Hypothalamus (tissue), 51 donors: ENCODE measurements at regions not wholly inside any gene's neighbourhood (a gene's known extent, or its start where the extent isn't known, plus 50 kb on each side); places are given as distances from the start of the nearest gene placed in this dataset.

Experiments used
- DNase-seq, 51 donors: peaks; one replicate each; lab custom pipeline; 2025; lab: John Stamatoyannopoulos, UW

DNA sequence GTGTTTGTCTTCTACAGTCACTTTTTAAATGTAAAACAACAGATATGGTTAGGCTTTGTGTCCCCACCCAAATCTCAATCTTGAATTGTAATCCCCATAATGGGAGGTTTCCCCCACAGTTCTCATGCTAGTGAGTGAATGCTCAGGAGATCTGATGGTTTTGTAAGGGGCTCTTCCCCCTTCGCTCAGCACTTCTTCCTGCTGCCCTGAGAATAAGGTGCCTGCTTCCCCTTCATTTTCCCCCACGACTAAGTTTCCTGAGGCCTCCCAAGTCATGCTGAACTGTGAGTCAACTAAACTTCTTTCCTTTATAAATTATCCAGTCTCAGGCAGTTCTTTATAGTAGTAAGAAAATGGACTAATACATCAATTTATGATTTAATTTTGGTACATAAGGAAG lies 118.0 kb upstream of the SNTG2 start:
- DNase-seq, result no peak

DNA sequence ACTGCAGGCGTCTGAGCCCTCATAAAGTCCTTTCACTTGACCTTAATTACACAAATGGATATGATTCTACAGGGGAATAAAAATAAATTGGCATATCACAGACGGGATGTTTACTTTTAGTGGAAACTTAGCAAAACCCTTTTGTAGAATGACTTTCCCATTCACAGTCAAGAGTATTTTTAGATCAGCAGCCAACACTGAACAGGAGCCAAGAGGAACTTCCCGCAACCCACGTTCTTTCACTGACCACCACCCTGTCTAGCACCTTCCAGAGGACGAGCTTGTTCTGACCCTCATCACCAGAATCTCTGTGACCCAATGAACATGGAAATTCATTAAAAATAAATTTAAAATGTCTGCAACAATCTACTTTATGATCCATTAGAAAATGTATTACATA lies 119.0 kb upstream of the SNTG2 start:
- DNase-seq, result no peak

DNA sequence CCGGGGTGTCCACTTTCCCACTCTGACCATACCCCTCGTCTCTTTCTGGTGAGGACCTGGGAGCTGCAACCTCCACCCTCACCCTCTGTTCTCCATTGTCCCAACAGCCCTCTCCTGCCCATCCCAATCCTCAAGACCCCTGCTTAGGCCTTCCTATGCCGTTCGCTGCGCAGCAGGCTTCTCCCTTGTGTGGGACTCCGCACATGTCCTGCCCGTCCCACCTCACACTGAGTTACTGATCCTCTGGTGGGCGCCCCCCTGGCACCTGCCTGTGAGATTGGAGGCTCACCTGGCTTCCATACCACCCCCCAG lies 119.5 kb upstream of the SNTG2 start:
- DNase-seq, result no peak

DNA sequence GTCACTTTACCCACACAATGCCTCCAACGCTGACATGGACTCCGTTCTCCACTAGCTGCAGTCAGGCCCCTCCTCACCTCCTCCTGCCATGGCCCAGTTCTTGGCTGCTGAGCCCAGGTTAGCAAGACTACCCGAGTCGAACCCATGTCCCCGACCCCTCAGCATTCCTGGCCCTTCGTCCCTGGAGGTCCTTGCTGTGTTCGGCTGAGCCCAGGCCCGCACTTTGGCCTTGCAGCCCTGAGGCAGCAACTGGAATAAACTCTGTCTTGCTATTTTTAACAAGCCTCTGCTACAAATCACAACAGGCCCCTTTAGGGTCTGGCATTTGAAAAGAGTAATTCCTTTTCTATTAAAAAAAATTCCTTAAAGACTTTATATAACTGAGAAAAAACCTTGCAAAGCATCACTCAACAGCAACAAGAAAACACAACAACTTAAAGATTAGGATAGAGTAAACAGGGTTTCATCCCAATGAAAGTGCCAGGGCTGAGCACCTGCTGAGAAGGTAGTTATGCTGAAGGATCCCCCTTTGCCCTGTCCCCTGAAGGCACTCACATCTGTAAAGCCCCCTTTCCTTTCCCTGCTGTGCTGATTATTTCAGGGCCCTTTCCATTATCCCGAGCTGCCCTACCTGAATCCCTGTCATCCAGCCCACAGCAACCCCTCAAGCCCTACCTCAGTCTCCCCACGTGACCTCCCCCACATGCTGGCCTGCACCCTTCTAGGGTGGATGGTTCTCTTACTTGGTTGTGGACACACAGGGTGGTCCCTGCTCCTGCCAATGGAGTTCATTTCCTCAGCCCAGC lies 120.0 kb upstream of the SNTG2 start:
- DNase-seq, result no peak

DNA sequence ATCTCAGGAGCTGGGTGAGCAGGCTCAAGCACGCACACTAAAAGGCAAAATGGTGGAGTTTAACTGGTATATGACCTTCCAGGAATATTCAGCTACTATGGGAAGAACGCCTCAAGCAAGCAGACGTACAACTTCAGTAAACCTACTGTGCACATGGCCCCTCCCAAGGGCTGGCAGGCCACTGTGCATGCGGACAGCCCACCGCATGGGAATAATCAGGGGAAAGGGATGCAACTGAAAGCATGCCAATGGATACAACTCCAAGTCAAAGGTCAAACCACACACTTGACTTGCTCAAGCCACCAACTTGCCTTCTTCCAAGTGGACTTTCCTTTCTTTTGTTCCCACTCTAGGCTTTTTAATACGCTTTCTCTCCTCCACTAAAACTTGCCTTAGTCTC lies 121.6 kb upstream of the SNTG2 start:
- no peak for DNase-seq

DNA sequence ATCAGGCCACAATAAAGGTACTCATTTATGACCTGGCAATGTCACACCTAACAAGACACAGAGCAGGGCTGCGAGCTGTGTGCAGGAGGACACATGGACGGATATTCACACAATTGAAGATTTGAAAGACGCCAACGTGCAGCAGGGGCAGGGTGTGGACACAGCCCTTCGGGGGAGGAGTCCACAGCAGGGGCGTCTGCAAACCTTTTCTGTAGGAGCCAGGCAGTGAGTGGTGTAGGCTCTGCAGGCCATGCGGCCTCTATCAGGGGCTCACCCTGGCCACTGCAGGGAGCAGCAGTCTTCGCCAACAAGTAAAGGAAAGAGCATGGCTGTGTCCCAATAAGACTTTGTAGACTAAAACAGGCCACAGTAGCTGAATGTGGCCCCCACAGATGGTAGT lies 125.7 kb upstream of the SNTG2 start:
- DNase-seq, result no peak

DNA sequence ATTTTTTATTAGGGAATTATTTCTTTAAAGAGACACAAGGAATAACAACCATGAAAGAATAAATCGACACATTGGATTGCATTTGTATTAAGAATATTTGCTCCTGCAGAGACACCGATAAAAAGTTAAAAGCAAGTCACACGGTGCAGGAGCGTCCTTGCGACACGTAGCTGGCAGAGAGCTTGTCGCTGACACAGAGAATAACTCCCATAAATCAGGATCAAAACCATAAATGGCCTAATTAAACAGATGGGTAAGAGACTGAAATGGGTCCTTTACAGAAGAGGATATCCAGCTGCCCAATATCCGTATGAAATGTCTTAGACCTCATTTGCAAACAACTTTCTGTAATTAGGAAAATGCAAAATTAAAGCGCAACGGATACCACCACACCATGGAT lies 126.1 kb upstream of the SNTG2 start:
- no peak for DNase-seq

DNA sequence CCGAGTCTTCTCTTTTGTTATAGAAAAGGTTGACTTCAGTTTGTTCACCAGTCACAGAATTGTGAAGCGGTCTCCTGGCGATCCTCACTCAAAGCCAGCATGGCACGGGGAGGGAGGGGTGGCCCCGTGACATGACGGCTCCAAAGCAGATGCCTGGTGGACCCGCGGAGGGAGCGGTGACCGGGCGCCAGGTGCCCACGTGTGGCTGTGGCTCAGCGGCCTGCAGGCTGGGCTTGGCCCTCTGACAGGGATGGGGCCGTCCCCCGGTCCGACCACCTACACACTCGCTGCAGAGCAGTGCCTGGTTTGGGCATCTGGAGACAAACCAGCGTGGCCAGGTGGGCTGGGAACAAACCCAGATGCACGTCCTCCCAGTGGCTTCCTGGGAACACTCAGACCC lies 129.1 kb upstream of the SNTG2 start:
- DNase-seq, result no peak

DNA sequence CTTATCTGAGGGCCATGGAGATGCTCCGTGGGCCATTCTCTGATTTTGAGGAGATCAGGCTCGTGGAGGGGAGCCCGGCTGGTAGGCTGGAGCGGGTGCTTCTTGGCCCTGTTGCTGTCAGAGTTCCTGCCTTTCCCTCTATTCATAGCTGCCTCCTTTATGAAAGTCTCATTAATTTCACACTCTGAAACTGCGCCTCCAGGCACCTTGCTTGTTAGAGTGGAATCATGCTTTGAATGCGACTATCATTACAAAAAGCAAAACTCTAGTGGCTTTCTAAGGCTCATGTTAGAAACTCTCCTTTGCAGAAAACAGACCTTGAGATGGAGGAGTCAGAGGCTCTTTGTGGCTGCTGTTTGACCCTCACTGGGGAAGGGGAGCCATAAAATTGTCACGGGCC lies 131.0 kb upstream of the SNTG2 start:
- DNase-seq, result no peak

DNA sequence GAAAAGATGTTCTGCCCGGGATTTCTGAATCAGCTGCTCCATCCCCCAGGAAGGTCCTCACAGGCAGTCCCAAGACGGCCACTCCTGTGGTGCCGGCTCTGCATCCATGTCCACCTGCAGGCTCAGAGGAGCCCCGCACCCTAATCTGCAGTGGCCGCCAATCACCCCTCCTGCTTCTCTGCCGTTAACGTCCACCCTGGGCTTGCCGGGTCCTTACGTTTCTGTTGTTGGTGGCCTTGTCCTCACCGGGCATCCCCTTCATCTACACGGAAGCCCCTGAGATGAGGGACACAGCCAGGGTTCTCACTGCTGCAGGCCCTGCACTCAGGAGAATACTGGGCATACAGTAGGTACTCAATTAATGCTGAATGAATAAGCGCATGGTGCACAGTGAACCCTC lies 131.5 kb upstream of the SNTG2 start:
- DNase-seq, result no peak

DNA sequence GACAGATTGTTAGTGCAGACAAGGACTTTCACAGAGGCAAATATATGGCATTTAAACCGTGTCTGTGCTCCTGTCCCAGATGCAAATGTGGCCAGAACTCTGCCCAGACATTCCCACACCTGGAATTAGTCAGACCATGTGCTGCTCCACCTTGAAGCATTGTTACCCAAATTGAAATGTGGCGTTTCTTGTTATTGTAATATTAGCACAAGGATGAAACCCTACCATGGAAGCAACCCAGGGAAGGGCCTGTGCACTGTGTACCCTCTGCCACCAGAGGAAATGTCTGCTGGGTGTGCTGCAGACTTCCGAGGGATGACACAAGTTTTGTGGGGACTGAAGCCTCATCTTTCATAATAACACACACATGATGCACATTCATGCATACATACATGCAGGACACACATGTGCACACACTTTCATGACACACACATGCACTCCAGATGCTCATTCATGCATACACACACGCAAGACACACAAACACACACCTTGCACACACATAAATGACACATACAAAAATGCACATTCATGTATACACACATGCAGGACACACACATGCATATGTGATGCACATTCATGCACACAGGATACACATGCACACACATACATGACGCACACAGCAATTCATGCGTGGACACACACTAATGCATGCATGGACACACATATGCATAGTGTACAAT lies 133.2 kb upstream of the SNTG2 start:
- DNase-seq, result no peak

DNA sequence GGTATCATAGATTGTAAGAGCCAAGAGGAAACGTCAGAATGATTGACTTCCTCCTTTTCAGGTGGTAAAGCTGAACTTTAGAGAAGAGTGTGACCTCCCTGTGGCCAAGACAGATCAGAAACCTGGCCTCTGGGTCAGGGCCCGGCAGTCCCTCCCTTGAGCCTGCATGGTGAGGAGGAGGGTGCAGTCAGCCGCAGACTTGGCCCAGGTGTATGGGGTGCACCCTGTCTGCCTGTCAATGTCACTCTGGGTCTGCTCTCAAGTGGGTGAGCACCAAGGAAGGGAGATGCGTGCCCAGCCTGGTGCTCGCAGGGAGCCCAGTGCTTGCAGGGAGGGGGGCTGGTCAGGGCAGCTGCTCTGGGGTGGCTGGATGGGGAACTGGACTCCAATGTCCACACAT lies 134.4 kb upstream of the SNTG2 start:
- no peak for DNase-seq

DNA sequence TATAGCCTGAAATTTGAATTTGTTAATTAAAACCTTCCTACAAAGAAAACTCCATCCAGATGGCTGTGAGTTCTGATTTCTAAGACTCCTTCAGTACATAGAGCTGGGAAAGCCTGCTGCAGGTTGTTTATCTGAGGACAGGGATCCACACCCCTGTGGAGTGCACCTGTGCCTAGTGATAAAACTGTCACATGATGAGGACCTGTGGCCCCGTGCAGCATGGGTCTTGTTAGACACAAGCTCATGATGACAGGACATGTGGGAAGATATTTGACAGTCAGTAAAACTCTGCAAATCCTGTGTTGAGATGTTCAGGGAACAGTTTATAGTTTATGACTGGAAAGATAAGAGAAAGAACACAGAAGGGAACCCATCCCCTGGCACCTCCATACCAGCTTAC lies 133.2 kb upstream of the TMEM18 start:
- no peak for DNase-seq

DNA sequence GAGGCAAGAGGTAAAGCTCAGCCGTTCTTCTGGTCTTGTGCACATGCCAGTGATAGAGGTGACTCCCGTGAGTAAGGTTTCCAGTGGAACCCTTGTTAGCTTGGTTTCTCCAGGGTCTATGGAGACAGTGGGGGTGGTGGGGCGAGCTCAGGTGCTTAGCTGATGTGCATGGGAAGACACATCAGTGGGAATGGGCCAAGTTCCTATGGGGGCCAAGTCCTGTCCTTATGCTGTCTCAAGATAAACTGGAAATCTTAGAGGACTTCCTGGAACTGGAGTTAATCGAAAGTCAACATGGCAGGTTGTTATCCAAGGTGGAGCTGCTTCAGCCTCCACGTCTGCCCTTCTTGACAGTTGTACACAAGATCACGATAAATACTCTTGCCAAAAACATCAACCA lies 130.1 kb upstream of the TMEM18 start:
- DNase-seq, result no peak

DNA sequence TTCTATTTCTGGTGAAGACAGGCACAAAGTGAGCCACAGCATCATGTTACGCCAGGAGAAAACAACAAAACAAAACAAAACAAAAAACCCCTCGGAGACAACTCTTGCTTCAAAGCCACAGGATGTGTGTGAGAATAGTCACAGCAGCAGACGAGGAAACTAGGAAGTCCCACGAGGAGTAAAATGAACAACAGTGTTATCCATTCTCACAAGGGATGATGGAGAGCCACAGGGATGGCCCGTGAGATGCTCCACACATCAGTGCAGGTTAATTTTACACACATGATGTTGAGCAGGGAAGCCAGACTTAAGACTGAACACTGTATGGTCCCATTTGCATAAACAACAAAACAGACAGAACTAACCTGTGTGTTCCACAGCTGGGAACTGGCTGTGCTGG lies 128.5 kb upstream of the TMEM18 start:
- no peak for DNase-seq

DNA sequence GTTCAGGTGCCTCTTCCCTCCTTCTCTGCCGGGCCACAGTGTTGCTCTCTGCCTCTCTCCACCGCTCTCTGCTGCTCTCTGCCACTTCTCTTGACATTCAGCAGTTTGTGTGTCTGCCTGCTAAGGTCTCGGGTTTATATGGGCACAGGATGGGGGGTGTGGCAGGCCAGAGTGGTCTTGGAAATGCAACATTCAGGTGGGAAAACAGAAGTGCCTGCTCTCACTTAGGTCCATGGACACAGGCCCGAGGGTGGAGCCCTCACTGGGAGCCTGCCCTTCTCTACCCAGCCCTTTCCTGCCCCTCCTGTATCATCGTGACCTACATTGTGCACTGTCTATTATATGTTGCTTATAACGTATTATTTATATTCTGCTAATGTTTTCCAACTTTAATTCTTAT lies 120.8 kb upstream of the TMEM18 start:
- no peak for DNase-seq

DNA sequence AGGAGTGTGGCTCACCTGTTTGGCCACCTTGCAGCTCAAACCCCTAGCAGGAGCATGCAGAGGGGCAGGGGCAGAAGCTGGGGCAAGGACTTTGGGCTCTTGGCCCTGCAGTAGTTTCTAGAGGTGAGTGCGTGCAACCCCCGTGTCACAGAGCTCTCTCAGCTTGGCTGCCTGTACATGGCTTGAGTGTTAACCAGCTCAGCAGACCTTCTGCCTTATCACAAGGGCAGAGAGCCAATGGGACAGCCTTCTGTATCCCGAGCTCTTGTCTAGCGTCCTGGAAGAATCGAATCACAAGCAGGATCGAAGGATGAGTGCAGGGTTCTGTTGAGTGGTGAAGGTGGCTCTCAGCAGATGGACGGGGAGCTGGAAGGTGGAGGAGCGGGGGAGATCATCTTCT lies 120.3 kb upstream of the TMEM18 start:
- DNase-seq, result no peak

DNA sequence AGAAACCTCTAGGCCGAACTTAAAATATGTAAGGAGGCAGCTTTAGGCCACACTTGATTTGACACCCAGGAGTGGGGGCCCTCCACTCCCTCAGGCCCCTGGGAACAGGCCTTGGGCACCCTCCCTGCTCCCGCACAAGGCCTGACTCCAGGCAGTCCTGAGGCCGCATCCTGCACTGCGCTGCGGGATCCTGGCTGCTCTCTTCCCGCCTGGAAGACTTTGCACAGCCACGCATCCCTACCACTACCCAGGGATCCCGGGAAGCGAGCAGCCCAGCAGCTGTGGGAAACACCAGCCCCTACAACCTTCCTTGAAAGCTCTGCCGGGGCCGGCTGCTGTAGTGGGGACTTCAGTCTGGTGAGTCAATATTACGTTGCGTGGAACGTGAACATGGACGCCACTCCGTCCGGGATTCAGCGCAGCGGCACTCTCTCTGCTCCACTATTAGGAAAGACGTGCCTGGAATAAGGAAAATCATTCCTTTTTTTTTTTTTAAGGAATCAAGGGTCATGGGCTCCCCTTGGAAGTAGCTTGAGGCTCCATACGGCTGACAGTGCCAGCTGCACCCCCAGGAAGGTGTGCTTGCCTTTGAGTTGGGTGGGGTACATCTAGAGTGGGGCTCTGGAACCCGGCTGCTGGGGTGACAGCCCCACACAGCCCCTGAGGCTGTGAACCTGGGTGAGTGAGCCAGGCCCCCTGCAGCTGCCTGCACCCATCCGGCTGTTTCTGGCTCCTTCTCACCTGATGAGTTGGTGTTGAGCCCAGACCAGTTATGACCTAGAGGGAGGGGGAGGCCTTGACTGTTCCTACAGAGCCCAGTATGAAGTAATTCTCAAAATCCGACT lies 119.2 kb upstream of the TMEM18 start:
- no peak for DNase-seq

DNA sequence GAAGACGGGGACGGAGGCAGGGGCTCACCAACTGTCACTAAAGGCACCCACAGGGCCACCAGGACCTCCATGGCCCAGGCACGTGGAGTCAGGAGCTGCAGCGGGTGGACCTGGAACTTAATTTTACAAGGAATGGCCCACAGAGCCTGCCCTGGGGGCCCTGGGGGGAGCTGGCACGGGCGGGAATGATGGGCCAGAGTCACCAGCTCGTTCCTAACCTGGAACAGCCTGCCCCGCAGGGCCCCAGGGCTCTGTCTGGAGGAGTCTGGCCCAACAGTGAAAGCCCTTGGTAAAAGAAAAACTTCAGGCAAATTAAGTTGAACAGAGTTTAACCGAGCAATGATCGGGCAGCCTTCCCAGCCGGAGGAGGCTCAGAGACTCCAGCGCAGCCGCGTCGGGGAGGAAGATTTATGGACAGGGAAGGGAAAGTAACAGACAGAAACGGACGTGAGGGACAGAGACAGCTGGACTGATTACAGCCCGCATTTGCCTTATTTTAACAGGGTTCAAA lies 118.4 kb upstream of the TMEM18 start:
- no peak for DNase-seq

DNA sequence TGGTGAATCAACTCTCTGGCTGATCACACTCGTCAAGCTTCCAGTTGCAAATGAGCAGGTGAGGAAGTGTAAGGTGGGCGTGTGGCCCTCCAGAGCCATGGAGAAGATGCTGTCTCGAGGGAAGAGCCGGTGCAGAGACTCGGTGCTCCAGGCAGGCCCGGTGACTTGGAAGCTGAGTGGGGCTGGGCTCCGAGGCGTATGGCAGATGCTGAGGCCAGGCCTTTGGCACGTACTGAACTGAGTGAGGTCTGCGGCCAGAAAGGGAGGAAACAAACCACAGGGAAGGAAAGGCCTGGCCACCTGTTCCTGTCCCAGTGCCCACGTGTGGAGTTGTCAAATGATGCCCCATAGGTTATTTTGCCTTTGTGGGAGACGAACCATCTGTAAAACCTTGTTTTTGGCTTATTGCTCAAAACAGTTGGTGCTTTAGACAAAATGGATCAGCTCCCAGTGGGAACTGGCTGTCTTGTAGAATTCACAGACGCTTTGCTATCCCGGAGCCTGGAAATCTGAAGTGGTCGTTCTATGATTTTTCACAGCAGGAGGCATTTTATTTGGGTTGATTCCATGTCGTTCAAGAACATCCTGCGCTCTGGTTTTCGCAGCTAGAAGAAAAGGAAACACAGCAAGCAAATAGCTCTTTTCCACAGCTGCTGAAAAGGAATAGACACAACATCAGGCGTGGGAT lies 117.5 kb upstream of the TMEM18 start:
- peak in 1 of 51 donors; percentile 29 for DNase-seq

DNA sequence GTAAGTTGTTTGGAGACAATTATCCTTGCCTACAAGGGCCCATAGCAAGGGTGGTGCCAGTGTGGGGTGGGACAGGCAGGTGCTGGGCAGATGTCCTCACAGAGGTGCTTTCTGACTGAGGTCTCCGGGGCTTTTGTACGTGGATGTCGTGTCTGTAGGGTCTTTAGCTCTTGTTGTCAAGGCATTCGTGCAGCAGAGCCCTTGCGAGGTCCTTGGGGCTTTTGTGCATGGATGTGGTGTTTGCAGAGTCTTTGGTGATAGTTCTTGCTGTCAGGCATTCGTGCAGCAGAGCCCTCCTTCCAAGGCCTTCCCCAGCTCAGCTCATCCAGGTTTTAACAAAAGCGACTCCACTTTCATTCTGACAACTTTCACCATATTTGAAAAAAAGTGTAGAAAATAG lies 116.0 kb upstream of the TMEM18 start:
- no peak for DNase-seq
